GM12878 (cell line): ENCODE measurements at regions not wholly inside any gene's neighbourhood (a gene's known extent, or its start where the extent isn't known, plus 50 kb on each side); places are given as distances from the start of the nearest gene placed in this dataset.

Experiments
- GATAD2B ChIP-seq: fragments of 450-650 bp; conservative IDR thresholded peaks from 2 replicates; pipeline ENCODE4 v1.6.1; 2017; ENCODE audit warnings: low read depth, mild to moderate bottlenecking, moderate library complexity
- NFYB ChIP-seq: IDR thresholded peaks from 2 replicates; pipeline ENCODE4 v1.6.1; 2011; ENCODE audit warnings: low read depth, mild to moderate bottlenecking, low read length, improper control_type of control experiment, moderate library complexity; ENCODE audit not compliant: insufficient read depth
- RBBP5 ChIP-seq: fragments of 200-600 bp; sonication (generic); conservative IDR thresholded peaks from 2 replicates; pipeline ENCODE4 v1.6.1; 2016
- RELA ChIP-seq: fragments of 450-650 bp; IDR thresholded peaks from 2 replicates; pipeline ENCODE4 v1.8.0; 2014; ENCODE audit warnings: borderline replicate concordance; ENCODE audit not compliant: partially characterized antibody
- SIN3A ChIP-seq: IDR thresholded peaks from 2 replicates; pipeline ENCODE4 v1.6.1; 2012; ENCODE audit warnings: low read depth, low read length, improper control_type of control experiment
- SMAD1 ChIP-seq: fragments of 450-650 bp; IDR thresholded peaks from 2 replicates; pipeline ENCODE4 v1.6.1; 2018; ENCODE audit warnings: mild to moderate bottlenecking, low read depth; ENCODE audit not compliant: partially characterized antibody
- SUZ12 ChIP-seq: fragments of 200-600 bp; sonication (generic); IDR thresholded peaks from one replicate; pipeline ENCODE4 v1.6.1; 2018; ENCODE audit warnings: antibody characterized with exemption, mild to moderate bottlenecking; ENCODE audit not compliant: unreplicated experiment
- TF ChIP-seq, protein P1 (sequence below): fragments of 450-650 bp; IDR thresholded peaks from 2 replicates; pipeline ENCODE4 v1.6.1; 2017; ENCODE audit warnings: mild to moderate bottlenecking, moderate library complexity
- TF ChIP-seq, protein P2 (sequence below), 3 experiments: IDR thresholded peaks in 2 of 3; conservative IDR thresholded peaks in 1 of 3; 2 replicates each; pipeline ENCODE4 v1.5.1; 2011; ENCODE audit warnings: low read depth in 3 of 3, low read length in 3 of 3, mild to moderate bottlenecking in 3 of 3, control low read depth in 2 of 3, moderate library complexity in 2 of 3, inconsistent platforms in 1 of 3, mixed read lengths in 1 of 3; ENCODE audit not compliant: control insufficient read depth in 2 of 3, insufficient read depth in 1 of 3; ENCODE audit errors: extremely low read depth in 1 of 3

DNA sequence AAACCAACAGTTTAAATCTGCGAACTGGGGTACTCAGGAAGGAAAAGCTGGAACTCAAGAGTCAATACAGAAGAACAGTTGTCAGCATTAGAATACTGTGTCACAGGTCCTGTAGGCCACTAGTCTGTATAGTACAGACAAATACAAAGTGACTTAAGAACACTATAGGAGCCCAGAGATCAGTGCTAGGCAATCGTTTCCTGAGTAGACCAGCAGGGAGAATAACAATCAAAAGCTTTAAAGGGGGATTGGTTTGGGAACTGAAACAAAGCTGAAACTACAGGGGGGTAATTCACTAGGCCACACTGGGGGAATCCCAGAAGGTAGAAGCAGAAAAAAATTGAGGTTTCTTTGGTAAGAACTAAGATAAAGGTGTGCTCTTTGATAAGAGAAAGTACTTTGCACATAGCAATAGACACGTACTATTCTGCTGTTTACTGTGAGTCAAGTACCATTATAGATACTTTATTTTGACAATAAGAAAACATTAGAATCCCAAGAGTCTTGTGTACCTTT, 339.7 kb downstream of the PCDH19 start (continued):
- TF ChIP-seq, protein P1, sequence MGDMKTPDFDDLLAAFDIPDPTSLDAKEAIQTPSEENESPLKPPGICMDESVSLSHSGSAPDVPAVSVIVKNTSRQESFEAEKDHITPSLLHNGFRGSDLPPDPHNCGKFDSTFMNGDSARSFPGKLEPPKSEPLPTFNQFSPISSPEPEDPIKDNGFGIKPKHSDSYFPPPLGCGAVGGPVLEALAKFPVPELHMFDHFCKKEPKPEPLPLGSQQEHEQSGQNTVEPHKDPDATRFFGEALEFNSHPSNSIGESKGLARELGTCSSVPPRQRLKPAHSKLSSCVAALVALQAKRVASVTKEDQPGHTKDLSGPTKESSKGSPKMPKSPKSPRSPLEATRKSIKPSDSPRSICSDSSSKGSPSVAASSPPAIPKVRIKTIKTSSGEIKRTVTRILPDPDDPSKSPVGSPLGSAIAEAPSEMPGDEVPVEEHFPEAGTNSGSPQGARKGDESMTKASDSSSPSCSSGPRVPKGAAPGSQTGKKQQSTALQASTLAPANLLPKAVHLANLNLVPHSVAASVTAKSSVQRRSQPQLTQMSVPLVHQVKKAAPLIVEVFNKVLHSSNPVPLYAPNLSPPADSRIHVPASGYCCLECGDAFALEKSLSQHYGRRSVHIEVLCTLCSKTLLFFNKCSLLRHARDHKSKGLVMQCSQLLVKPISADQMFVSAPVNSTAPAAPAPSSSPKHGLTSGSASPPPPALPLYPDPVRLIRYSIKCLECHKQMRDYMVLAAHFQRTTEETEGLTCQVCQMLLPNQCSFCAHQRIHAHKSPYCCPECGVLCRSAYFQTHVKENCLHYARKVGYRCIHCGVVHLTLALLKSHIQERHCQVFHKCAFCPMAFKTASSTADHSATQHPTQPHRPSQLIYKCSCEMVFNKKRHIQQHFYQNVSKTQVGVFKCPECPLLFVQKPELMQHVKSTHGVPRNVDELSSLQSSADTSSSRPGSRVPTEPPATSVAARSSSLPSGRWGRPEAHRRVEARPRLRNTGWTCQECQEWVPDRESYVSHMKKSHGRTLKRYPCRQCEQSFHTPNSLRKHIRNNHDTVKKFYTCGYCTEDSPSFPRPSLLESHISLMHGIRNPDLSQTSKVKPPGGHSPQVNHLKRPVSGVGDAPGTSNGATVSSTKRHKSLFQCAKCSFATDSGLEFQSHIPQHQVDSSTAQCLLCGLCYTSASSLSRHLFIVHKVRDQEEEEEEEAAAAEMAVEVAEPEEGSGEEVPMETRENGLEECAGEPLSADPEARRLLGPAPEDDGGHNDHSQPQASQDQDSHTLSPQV, result no peak
- TF ChIP-seq RELA (no peak), RBBP5 (no peak), SUZ12 (no peak), SIN3A (no peak), NFYB (no peak), GATAD2B (no peak), SMAD1 (no peak)
- TF ChIP-seq, protein P2, sequence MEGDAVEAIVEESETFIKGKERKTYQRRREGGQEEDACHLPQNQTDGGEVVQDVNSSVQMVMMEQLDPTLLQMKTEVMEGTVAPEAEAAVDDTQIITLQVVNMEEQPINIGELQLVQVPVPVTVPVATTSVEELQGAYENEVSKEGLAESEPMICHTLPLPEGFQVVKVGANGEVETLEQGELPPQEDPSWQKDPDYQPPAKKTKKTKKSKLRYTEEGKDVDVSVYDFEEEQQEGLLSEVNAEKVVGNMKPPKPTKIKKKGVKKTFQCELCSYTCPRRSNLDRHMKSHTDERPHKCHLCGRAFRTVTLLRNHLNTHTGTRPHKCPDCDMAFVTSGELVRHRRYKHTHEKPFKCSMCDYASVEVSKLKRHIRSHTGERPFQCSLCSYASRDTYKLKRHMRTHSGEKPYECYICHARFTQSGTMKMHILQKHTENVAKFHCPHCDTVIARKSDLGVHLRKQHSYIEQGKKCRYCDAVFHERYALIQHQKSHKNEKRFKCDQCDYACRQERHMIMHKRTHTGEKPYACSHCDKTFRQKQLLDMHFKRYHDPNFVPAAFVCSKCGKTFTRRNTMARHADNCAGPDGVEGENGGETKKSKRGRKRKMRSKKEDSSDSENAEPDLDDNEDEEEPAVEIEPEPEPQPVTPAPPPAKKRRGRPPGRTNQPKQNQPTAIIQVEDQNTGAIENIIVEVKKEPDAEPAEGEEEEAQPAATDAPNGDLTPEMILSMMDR (IDR thresholded peaks at IDR 0.05 in 2 of 3, conservative IDR thresholded peaks at IDR 0.05 in 1 of 3; ENCODE audit: control insufficient read depth in 2 of 3, extremely low read depth in 1 of 3, insufficient read depth in 1 of 3, low read depth in 3 of 3, low read length in 3 of 3), result no peak
